COLO668 (cell line): ENCODE measurements at regions not wholly inside any gene's neighbourhood (a gene's known extent, or its start where the extent isn't known, plus 50 kb on each side); places are given as distances from the start of the nearest gene placed in this dataset.

Experiments used
- DNase-seq: peaks from one replicate; lab custom pipeline; 2025; ENCODE audit not compliant: unreplicated experiment; lab: John Stamatoyannopoulos, UW

GRCh38 chrX:39165773-39166172 lies 364.5 kb downstream of the MID1IP1 start:
- no peak for DNase-seq

- DNase-seq: no peak
Measured at GRCh38 chrX:39167791-39168190, 366.5 kb downstream of the MID1IP1 start.

- DNase-seq: no peak
Measured at GRCh38 chrX:39168609-39169008, 367.4 kb downstream of the MID1IP1 start.

- DNase-seq: no peak
Measured at GRCh38 chrX:39169976-39170375, 368.7 kb downstream of the MID1IP1 start.

- DNase-seq: no peak
Measured at GRCh38 chrX:39170464-39170863, 369.2 kb downstream of the MID1IP1 start.

- DNase-seq: no peak
Measured at GRCh38 chrX:39171686-39172085, 370.4 kb downstream of the MID1IP1 start.

- DNase-seq: no peak
Measured at GRCh38 chrX:39174241-39174771, 373.0 kb downstream of the MID1IP1 start.

GRCh38 chrX:39174772-39175417 lies 373.6 kb downstream of the MID1IP1 start:
- no peak for DNase-seq

GRCh38 chrX:39175418-39176057 lies 374.3 kb downstream of the MID1IP1 start:
- DNase-seq: no peak

GRCh38 chrX:39176105-39176504 lies 374.8 kb downstream of the MID1IP1 start:
- no peak for DNase-seq

- DNase-seq: no peak
Measured at GRCh38 chrX:39189431-39189830, 388.2 kb downstream of the MID1IP1 start.

GRCh38 chrX:39194673-39195072 lies 393.4 kb downstream of the MID1IP1 start:
- no peak for DNase-seq

GRCh38 chrX:39195156-39195555 lies 393.9 kb downstream of the MID1IP1 start:
- DNase-seq: no peak

- DNase-seq: no peak
Measured at GRCh38 chrX:39196192-39197102, 395.2 kb downstream of the MID1IP1 start.

GRCh38 chrX:39199429-39199828 lies 398.2 kb downstream of the MID1IP1 start:
- DNase-seq: no peak

- DNase-seq: no peak
Measured at GRCh38 chrX:39201305-39201990, 400.2 kb downstream of the MID1IP1 start.

- no peak for DNase-seq
Measured at GRCh38 chrX:39202641-39203040, 401.4 kb downstream of the MID1IP1 start.

- peak; percentile 14 for DNase-seq
Measured at GRCh38 chrX:39203427-39203826, 402.2 kb downstream of the MID1IP1 start.

GRCh38 chrX:39204353-39204752 lies 403.1 kb downstream of the MID1IP1 start:
- no peak for DNase-seq

- no peak for DNase-seq
Measured at GRCh38 chrX:39204945-39205344, 403.7 kb downstream of the MID1IP1 start.

GRCh38 chrX:39205467-39205866 lies 404.2 kb downstream of the MID1IP1 start:
- DNase-seq: no peak
